Uterus (tissue), 3 donors: ENCODE measurements at regions not wholly inside any gene's neighbourhood (a gene's known extent, or its start where the extent isn't known, plus 50 kb on each side); places are given as distances from the start of the nearest gene placed in this dataset.

Source experiments
- DNase-seq, 2 donors: peaks; one replicate each; pipeline ENCODE4 v3.0.0-alpha.2; 2019 to 2020
- H3K27ac ChIP-seq, 2 donors: fragments of 200-600 bp; sonication (generic); 1 replicate in 1 of 2; 2 replicates in 1 of 2; pipeline ENCODE4 v1.5.1; 2016 to 2018
- H3K27me3 ChIP-seq, 2 donors: fragments of 200-600 bp; sonication (generic); one replicate each; pipeline ENCODE4 v1.5.1; 2018 to 2019; ENCODE audit warnings: control low read depth in 1 of 2
- H3K36me3 ChIP-seq, 2 donors: fragments of 200-600 bp; sonication (generic); one replicate each; pipeline ENCODE4 v1.5.1; 2019; ENCODE audit warnings: control low read depth in 1 of 2
- H3K4me1 ChIP-seq, 2 donors: fragments of 200-600 bp; sonication (generic); one replicate each; pipeline ENCODE4 v1.5.1; 2018 to 2019; ENCODE audit warnings: control low read depth in 1 of 2
- H3K4me3 ChIP-seq, 2 donors: fragments of 200-600 bp; sonication (generic); 1 replicate in 1 of 2; 2 replicates in 1 of 2; pipeline ENCODE4 v1.5.1; 2018 to 2019; ENCODE audit warnings: mild to moderate bottlenecking in 1 of 2
- H3K9me3 ChIP-seq, 2 donors: fragments of 200-600 bp; sonication (generic); one replicate each; pipeline ENCODE4 v1.5.1; 2019; ENCODE audit warnings: control low read depth in 1 of 2
- POLR2A ChIP-seq, 2 donors: fragments of 450-650 bp; IDR thresholded peaks; one replicate each; pipeline ENCODE4 v1.6.1; 2016; ENCODE audit warnings: antibody characterized with exemption in 2 of 2, mild to moderate bottlenecking in 1 of 2, moderate library complexity in 1 of 2
- intact Hi-C: fragments of 100-400 bp; cut with DNase I; formaldehyde crosslinking; loops from one replicate; pipeline ENCODE4 v1.15.1; 2023; ENCODE audit warnings: low total_unique reads
- TF ChIP-seq, protein P1 (sequence below), 4 experiments: fragments of 200-600 bp in 2 of 4; fragments of 450-650 bp in 2 of 4; sonication (generic) in 2 of 4; IDR thresholded peaks; one replicate each; pipeline ENCODE4 v1.5.1; 2016 to 2019; ENCODE audit warnings: antibody characterized with exemption in 4 of 4, mild to moderate bottlenecking in 2 of 4, moderate library complexity in 1 of 4
- donor health status: DM: yes; HTN: yes; CAD: no.

- no peak for TF ChIP-seq POLR2A (IDR thresholded peaks at IDR 0.05)
- TF ChIP-seq, protein P1, sequence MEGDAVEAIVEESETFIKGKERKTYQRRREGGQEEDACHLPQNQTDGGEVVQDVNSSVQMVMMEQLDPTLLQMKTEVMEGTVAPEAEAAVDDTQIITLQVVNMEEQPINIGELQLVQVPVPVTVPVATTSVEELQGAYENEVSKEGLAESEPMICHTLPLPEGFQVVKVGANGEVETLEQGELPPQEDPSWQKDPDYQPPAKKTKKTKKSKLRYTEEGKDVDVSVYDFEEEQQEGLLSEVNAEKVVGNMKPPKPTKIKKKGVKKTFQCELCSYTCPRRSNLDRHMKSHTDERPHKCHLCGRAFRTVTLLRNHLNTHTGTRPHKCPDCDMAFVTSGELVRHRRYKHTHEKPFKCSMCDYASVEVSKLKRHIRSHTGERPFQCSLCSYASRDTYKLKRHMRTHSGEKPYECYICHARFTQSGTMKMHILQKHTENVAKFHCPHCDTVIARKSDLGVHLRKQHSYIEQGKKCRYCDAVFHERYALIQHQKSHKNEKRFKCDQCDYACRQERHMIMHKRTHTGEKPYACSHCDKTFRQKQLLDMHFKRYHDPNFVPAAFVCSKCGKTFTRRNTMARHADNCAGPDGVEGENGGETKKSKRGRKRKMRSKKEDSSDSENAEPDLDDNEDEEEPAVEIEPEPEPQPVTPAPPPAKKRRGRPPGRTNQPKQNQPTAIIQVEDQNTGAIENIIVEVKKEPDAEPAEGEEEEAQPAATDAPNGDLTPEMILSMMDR (IDR thresholded peaks at IDR 0.05), result no peak
- no peaks in the 10 kb centered on the region for H3K36me3 ChIP-seq
- no peaks in the 10 kb centered on the region for H3K9me3 ChIP-seq
- H3K4me1 ChIP-seq, result no peaks in the 10 kb centered on the region
- no peak for DNase-seq
- peak overlapping the region in 1 of 2 donors; percentile 1 for H3K27ac ChIP-seq
- H3K27me3 ChIP-seq, result no peaks in the 10 kb centered on the region
- peak overlapping the region in 1 of 2 donors; percentile 4 for H3K4me3 ChIP-seq
- intact Hi-C loops, result no loop called here
Observed at GRCh38 chr3:55246033-55246432, 241.1 kb downstream of the WNT5A start.

GRCh38 chr3:55245351-55245750, 241.8 kb downstream of the WNT5A start:
- H3K27me3 ChIP-seq, result no peaks in the 10 kb centered on the region
- no peaks in the 10 kb centered on the region for H3K9me3 ChIP-seq
- no peak for DNase-seq
- no peaks in the 10 kb centered on the region for H3K4me1 ChIP-seq
- no peak overlapping the region for H3K27ac ChIP-seq
- no peaks in the 10 kb centered on the region for H3K36me3 ChIP-seq
- intact Hi-C loops, result no loop called here
- no peak for TF ChIP-seq POLR2A (IDR thresholded peaks at IDR 0.05)
- TF ChIP-seq, protein P1 (IDR thresholded peaks at IDR 0.05), result no peak
- peak overlapping the region in 1 of 2 donors; percentile 4 for H3K4me3 ChIP-seq

- Histone ChIP-seq H3K4me1 (no peaks in the 10 kb centered on the region), H3K27ac (no peak overlapping the region), H3K27me3 (no peaks in the 10 kb centered on the region), H3K36me3 (no peaks in the 10 kb centered on the region), H3K4me3 (no peak overlapping the region), H3K9me3 (no peaks in the 10 kb centered on the region)
- intact Hi-C loops, result no loop called here
- no peak for DNase-seq
- TF ChIP-seq POLR2A (IDR thresholded peaks at IDR 0.05), result no peak
- TF ChIP-seq, protein P1 (IDR thresholded peaks at IDR 0.05), result no peak
Observed at GRCh38 chr3:55244247-55244646, 242.9 kb downstream of the WNT5A start.

GRCh38 chr3:55243678-55244077, 243.4 kb downstream of the WNT5A start:
- Histone ChIP-seq H3K4me1 (no peaks in the 10 kb centered on the region), H3K4me3 (no peak overlapping the region), H3K9me3 (no peaks in the 10 kb centered on the region), H3K36me3 (no peaks in the 10 kb centered on the region), H3K27ac (no peak overlapping the region), H3K27me3 (no peaks in the 10 kb centered on the region)
- intact Hi-C loops, result no loop called here
- no peak for DNase-seq
- TF ChIP-seq POLR2A (IDR thresholded peaks at IDR 0.05), result no peak
- TF ChIP-seq, protein P1 (IDR thresholded peaks at IDR 0.05), result no peak

GRCh38 chr3:55242921-55243320, 244.2 kb downstream of the WNT5A start:
- Histone ChIP-seq H3K4me1 (no peaks in the 10 kb centered on the region), H3K27ac (no peak overlapping the region), H3K9me3 (no peaks in the 10 kb centered on the region), H3K36me3 (no peaks in the 10 kb centered on the region), H3K27me3 (no peaks in the 10 kb centered on the region), H3K4me3 (no peak overlapping the region)
- intact Hi-C loops, result no loop called here
- TF ChIP-seq, protein P1 (IDR thresholded peaks at IDR 0.05), result no peak
- no peak for TF ChIP-seq POLR2A (IDR thresholded peaks at IDR 0.05)
- no peak for DNase-seq
